OCI-LY7 (cell line): ENCODE measurements at regions not wholly inside any gene's neighbourhood (a gene's known extent, or its start where the extent isn't known, plus 50 kb on each side); places are given as distances from the start of the nearest gene placed in this dataset.

ENCODE experiments used
- BruUV-seq: library from RNA; stranded (reverse); fragments of 400-500 nt; replicated peaks from 2 replicates; lab custom pipeline; 2021; lab: Mats Ljungman, UMichigan
- CTCF ChIA-PET: fragments of 300-600 bp; sonication (Branson Sonifier 250); formaldehyde crosslinking; loops from one replicate; lab custom pipeline; 2022; ENCODE audit warnings: antibody characterized with exemption; ENCODE audit not compliant: unreplicated experiment; lab: Charles Lee
- POLR2A ChIA-PET: fragments of 300-600 bp; sonication (Branson Sonifier 250); formaldehyde crosslinking; loops from one replicate; lab custom pipeline; 2022; ENCODE audit warnings: antibody characterized with exemption; lab: Charles Lee
- DNase-seq: peaks from one replicate; pipeline ENCODE4 v3.0.0-alpha.2; 2015; ENCODE audit warnings: low spot score
- H2AFZ ChIP-seq: fragments of 200-600 bp; sonication (generic), shearing (Covaris generic); 2 replicates; pipeline ENCODE4 v1.6.1; 2014; ENCODE audit warnings: mild to moderate bottlenecking, antibody characterized with exemption, low read length, moderate library complexity
- H3K27ac ChIP-seq: fragments of 200-600 bp; sonication (generic); 2 replicates; pipeline ENCODE4 v1.5.1; 2014; ENCODE audit warnings: mixed run types, low read depth, mild to moderate bottlenecking, moderate library complexity, low read length, inconsistent platforms; ENCODE audit not compliant: poor library complexity, severe bottlenecking
- H3K36me3 ChIP-seq: fragments of 200-600 bp; sonication (generic); 2 replicates; pipeline ENCODE4 v1.6.1; 2014; ENCODE audit warnings: mild to moderate bottlenecking, antibody characterized with exemption, low read length, moderate library complexity, mixed read lengths; ENCODE audit not compliant: insufficient read depth
- H3K4me1 ChIP-seq: fragments of 200-600 bp; sonication (generic); 2 replicates; pipeline ENCODE4 v1.5.1; 2014; ENCODE audit warnings: mild to moderate bottlenecking, low read length; ENCODE audit not compliant: insufficient read depth, poor library complexity, severe bottlenecking
- H3K4me2 ChIP-seq: fragments of 200-600 bp; sonication (generic); 2 replicates; pipeline ENCODE4 v1.6.1; 2014; ENCODE audit warnings: mild to moderate bottlenecking, low read length
- H3K4me3 ChIP-seq: fragments of 200-600 bp; sonication (generic); 2 replicates; pipeline ENCODE4 v1.5.1; 2014; ENCODE audit warnings: mild to moderate bottlenecking, low read depth, low read length; ENCODE audit not compliant: poor library complexity, severe bottlenecking
- H3K79me2 ChIP-seq: fragments of 200-600 bp; sonication (generic); 2 replicates; pipeline ENCODE4 v1.6.1; 2016; ENCODE audit warnings: low read depth, mild to moderate bottlenecking, low read length, moderate library complexity, mixed read lengths; ENCODE audit not compliant: insufficient read depth
- H3K9me2 ChIP-seq: fragments of 200-600 bp; sonication (generic); 2 replicates; pipeline ENCODE4 v1.6.1; 2016; ENCODE audit warnings: mild to moderate bottlenecking, low read length, mixed read lengths; ENCODE audit not compliant: insufficient read depth
- H3K9me3 ChIP-seq: fragments of 200-600 bp; sonication (generic); 2 replicates; pipeline ENCODE4 v1.6.1; 2014; ENCODE audit warnings: mild to moderate bottlenecking, mixed run types, low read length, mixed read lengths
- H4K20me1 ChIP-seq: fragments of 200-600 bp; sonication (generic); 2 replicates; pipeline ENCODE4 v1.6.1; 2014; ENCODE audit warnings: mild to moderate bottlenecking, antibody characterized with exemption, low read length, moderate library complexity, mixed read lengths; ENCODE audit not compliant: insufficient read depth
- EZH2phosphoT487 ChIP-seq: fragments of 200-600 bp; sonication (generic); IDR thresholded peaks from 2 replicates; pipeline ENCODE4 v1.6.1; 2018; ENCODE audit warnings: low read depth, borderline replicate concordance, mild to moderate bottlenecking, mixed run types, antibody characterized with exemption, low read length, moderate library complexity, mixed read lengths
- intact Hi-C: fragments of 100-400 bp; cut with micrococcal nuclease; formaldehyde crosslinking; loops from one replicate; pipeline ENCODE4 v1.10.0; 2022; ENCODE audit not compliant: unreplicated experiment
- TF ChIP-seq, protein P1 (sequence below): fragments of 200-600 bp; sonication (generic); conservative IDR thresholded peaks from 2 replicates; pipeline ENCODE4 v1.5.1; 2014; ENCODE audit warnings: mild to moderate bottlenecking, antibody characterized with exemption, low read length, moderate library complexity, mixed read lengths

DNA sequence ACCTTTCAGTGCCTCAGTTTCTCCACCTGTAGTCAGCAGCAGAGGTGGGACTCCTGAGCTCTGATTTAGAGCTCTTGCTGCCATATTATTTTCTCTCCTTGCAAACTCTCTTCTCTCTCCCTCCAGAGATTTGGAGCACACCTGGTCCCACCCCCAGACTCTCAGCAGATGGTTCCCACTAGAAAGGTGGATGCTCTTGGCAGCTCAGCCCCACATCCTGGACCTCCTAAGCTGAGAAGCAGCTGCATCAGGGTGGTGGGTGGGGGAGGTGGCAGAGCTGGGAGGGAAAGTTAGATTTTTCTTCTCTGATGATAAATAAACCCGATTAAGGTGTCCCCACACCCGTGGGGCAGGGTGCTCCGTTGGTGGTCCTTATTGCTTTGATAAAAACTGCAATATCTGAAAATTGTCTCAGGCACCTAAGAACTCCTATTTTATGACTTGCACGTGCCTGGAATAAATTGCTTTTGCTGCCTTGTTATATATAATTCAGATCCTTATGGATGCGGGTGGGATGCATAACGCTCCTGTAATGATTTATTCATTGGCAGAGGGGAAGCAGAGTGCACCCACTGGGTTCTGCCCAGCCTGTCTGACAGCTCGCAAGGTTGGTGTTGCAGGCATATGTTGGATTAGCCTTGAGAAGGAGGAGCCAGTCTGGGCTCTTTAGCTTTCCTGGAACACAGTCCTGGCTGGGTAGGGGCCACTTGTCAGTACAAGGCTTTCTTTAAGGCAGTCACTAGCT, 214.2 kb downstream of the SUDS3 start:
- Histone ChIP-seq H3K4me1 (no peaks in the 10 kb centered on the region), H3K79me2 (no peaks in the 10 kb centered on the region), H3K27ac (no peak overlapping the region), H3K4me2 (no peak overlapping the region), H4K20me1 (no peaks in the 10 kb centered on the region), H3K9me2 (no peaks in the 10 kb centered on the region), H3K36me3 (no peaks in the 10 kb centered on the region), H3K4me3 (no peak overlapping the region), H3K9me3 (no peaks in the 10 kb centered on the region), H2AFZ (no peak overlapping the region)
- CTCF ChIA-PET = no interaction called here
- no peak for DNase-seq
- TF ChIP-seq EZH2phosphoT487 = no peak
- TF ChIP-seq, protein P1, sequence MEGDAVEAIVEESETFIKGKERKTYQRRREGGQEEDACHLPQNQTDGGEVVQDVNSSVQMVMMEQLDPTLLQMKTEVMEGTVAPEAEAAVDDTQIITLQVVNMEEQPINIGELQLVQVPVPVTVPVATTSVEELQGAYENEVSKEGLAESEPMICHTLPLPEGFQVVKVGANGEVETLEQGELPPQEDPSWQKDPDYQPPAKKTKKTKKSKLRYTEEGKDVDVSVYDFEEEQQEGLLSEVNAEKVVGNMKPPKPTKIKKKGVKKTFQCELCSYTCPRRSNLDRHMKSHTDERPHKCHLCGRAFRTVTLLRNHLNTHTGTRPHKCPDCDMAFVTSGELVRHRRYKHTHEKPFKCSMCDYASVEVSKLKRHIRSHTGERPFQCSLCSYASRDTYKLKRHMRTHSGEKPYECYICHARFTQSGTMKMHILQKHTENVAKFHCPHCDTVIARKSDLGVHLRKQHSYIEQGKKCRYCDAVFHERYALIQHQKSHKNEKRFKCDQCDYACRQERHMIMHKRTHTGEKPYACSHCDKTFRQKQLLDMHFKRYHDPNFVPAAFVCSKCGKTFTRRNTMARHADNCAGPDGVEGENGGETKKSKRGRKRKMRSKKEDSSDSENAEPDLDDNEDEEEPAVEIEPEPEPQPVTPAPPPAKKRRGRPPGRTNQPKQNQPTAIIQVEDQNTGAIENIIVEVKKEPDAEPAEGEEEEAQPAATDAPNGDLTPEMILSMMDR = no peak
- intact Hi-C loops = no loop called here
- POLR2A ChIA-PET = no interaction called here
- no TSS peak for BruUV-seq

GRCh38 chr12:118603610-118604361, 227.4 kb downstream of the SUDS3 start:
- TF ChIP-seq, protein P1 = no peak
- TF ChIP-seq EZH2phosphoT487 = no peak
- H3K79me2 ChIP-seq = no peaks in the 10 kb centered on the region
- H3K9me3 ChIP-seq = no peaks in the 10 kb centered on the region
- no peaks in the 10 kb centered on the region for H4K20me1 ChIP-seq
- BruUV-seq = no TSS peak
- H3K4me1 ChIP-seq = no peaks in the 10 kb centered on the region
- no peak overlapping the region for H2AFZ ChIP-seq
- ChIA-PET POLR2A (no interaction called here), CTCF (no interaction called here)
- no peak overlapping the region for H3K4me2 ChIP-seq
- no peak overlapping the region for H3K4me3 ChIP-seq
- DNase-seq = no peak
- H3K27ac ChIP-seq = no peak overlapping the region
- intact Hi-C loops = no loop called here
- H3K9me2 ChIP-seq = no peaks in the 10 kb centered on the region
- H3K36me3 ChIP-seq = no peaks in the 10 kb centered on the region

- no peak overlapping the region for H3K4me2 ChIP-seq
- DNase-seq = no peak
- H3K79me2 ChIP-seq = no peaks in the 10 kb centered on the region
- H3K27ac ChIP-seq = no peak overlapping the region
- no peaks in the 10 kb centered on the region for H4K20me1 ChIP-seq
- TF ChIP-seq, protein P1 = no peak
- no peak for TF ChIP-seq EZH2phosphoT487
- no peak overlapping the region for H3K4me3 ChIP-seq
- no TSS peak for BruUV-seq
- no peaks in the 10 kb centered on the region for H3K4me1 ChIP-seq
- ChIA-PET CTCF (no interaction called here), POLR2A (no interaction called here)
- H3K9me3 ChIP-seq = no peaks in the 10 kb centered on the region
- intact Hi-C loops = no loop called here
- no peak overlapping the region for H2AFZ ChIP-seq
- no peaks in the 10 kb centered on the region for H3K9me2 ChIP-seq
- no peaks in the 10 kb centered on the region for H3K36me3 ChIP-seq
These were observed 230.3 kb downstream of the SUDS3 start for GRCh38 chr12:118606690-118607089.
